HG02763 (cell line): ENCODE measurements at regions not wholly inside any gene's neighbourhood (a gene's known extent, or its start where the extent isn't known, plus 50 kb on each side); places are given as distances from the start of the nearest gene placed in this dataset.

Experiments used
- ATAC-seq: cut with Tn5 transposase; IDR thresholded peaks from one replicate; pipeline ENCODE4 v1.9.1; 2021; ENCODE audit warnings: mild to moderate bottlenecking, moderate library complexity; ENCODE audit not compliant: unreplicated experiment

DNA sequence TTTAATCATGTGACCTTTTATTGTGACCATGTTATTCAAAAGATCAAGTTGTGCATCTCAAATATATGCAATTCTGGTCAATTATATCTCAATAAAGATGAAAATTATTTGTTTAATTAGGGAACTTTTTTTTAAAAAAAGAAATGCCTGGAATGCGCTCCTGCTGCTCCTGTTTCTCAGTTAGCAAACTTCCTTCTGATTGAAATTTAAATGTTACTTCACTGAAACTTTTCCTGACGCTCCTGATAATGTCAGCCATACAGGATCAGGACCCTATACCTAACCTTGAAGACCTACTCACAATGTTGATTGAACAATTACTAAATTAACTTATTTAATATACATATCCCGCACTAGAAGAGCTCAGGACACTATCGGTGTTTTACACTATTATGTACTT lies 190.4 kb downstream of the MACC1 start:
- no peak for ATAC-seq

DNA sequence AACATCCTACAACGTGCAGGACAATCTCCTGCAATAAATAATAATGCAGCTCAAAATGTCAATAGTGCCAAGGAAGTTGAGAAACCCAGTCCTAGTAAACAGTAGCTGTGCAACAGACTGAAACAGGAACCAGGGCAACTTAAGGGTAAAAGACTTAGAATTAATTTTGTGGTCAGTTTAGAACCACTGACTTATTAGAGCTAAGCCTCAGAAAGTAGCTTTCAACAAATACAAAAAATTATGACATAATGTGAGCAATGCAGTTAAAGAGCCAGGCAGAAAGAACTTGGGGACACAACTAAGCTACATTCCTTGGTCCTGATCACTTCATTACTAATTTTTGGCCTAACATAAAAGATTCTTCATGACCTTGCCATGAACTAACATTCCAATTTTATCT lies 195.4 kb downstream of the MACC1 start:
- peak; percentile 91 for ATAC-seq

DNA sequence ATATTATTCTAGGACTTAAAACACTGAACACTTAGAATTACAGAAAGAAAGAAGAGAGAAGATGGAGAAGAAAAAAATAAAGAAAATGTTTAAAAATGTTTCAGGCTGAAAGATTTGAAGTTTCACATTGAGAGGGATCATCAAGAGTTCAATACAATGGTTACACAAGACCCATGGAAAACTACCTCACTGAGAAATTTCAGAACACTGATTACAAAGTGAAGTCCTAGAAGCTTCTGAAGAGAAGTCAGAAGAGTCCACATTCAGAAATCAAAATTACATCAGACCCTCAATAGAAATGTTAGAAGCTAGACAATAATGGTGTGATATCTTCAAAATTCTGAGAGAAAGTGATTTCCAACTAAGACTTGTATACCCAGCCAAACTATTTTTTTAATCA lies 196.1 kb downstream of the MACC1 start:
- ATAC-seq: no peak

DNA sequence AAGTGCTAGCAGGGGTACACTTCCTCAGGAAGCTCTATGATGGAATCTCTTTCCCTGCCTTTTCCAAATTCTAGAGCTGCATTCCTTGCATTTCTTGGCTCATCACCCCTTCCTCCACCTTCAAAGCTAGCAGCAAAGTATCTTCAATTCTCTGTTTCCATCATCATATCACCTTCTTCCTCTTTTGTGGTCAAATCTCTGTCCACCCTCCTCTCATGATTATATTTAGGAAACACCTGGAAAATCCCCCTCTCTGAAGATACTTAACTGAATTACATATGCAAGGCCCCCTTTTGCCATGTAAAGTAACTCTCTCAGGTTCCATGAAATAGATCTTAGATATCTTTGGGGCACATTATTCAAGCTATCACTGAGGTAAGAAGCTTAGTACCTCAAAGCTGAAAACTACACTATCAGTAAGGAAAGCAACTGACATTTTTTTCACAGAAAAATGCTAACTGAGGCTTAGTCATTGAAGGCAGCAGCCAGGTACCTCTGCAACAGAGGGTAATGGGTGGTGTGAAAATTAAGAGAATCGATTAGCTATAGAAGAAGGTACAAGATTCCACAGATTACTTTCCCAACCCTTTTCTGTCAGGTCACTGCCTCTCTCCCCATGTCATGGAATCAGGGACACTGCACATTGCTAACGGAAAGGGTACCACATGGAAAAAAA lies 197.3 kb downstream of the MACC1 start:
- ATAC-seq: peak; percentile 63

DNA sequence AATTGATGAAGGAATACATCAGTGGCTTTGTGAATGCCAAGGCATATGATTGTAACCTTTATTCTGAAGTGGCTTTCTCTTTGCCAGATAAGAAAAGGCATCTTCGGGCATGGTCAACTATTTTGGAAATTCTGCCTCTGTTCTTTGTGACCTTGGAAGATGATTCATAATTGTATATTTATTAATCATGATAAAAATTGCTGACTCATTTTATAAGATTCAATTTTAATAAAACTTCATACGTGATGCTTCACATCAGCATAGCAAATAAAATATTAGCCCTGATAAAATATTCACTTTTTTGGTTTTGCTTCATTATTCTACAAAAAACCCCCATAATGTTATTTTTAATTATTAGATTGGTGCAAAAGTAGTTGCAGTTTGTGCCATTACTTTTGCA lies 200.5 kb downstream of the MACC1 start:
- no peak for ATAC-seq

DNA sequence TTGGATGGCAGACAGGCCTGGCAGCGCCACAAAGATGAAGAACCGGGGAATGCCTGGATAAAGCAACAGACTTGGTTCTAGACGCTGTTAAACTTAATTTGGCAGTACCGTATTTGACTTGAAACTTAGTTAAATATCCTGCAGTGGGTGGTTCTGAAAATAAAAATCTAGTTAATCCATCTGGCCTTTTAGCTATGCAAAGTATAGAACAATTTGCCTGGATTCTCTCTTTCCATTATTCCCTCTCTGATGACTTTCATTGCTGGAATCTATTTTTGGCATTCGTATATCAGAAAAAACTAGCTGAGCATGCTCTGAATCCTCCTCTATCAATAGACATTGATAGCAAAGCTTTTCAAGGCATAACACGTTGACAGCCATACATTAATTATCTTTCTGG lies 203.6 kb downstream of the MACC1 start:
- no peak for ATAC-seq

DNA sequence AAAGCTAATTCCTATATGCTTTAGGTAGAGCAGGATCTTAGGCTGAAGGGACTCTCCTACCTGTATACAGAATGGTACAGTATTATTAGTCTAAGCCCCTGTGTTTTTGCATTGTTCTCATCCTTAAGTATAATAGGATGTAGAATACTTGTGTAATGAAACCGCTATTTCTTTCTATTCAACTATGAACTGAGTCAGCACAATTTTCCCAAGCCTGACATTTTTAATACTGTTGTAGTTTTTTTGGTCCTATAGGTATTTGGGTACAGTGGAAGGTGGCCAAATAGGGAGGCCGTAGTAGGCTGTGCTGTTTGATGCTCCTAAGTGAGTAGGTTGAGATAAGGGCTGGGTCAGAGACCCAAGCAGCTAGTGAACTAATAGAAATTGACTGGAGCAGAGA lies 205.1 kb downstream of the MACC1 start:
- ATAC-seq: no peak

DNA sequence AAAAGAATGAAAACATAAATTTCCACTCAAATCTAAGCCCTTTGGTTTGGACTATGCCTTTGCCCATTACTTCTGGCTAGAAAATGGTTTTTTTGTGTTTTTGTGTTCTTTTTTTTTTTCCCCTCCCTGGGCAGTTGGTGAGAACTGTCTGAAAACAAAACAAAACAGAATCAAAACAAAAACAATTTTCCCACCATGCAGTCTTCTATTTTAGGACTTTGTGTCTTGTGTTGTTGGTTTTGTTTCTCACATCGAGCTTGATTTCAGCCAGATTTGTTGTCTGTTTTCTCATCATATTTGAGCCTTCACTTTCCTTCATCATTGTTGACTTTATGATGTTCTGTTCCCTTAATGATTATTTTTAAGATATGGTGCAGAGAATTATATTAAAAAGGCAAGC lies 206.3 kb downstream of the MACC1 start:
- no peak for ATAC-seq

DNA sequence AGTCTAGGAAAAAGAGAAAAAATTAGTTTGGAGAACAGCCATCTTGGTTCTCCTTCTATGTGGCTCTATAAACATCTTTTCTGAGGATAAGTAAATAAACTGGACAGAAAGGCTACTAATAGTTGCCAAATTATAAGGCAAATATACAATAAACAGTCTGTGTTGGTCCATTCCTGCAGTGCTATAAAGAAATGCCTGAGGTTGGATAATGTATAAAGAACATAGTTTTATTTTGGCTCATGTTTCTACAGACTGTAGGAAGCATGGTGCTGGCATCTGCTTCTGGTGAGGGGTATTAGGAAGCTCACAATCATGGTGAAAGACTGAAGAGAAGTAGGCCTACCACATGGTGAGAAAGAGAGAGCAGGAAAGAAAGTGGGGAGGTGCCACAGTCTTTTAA lies 209.7 kb downstream of the MACC1 start:
- no peak for ATAC-seq

DNA sequence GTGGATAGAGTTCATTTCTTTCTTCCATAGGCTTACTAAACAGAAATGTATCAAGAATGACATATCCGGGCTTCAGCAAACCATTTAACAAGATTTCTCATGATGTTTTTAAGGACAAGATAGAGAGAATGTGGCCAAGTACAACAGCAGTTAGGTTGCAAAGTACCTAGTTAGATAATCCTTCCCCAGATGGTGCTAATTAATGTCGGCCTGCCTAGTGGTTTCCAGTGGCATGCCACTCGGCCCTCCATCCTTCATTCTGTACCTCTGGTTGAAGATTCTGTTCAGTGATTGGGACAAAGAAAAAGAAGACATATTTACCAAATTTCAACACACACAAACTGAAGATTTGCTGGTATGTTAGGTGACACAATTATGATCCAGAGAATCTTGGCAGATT lies 212.1 kb downstream of the MACC1 start:
- no peak for ATAC-seq

DNA sequence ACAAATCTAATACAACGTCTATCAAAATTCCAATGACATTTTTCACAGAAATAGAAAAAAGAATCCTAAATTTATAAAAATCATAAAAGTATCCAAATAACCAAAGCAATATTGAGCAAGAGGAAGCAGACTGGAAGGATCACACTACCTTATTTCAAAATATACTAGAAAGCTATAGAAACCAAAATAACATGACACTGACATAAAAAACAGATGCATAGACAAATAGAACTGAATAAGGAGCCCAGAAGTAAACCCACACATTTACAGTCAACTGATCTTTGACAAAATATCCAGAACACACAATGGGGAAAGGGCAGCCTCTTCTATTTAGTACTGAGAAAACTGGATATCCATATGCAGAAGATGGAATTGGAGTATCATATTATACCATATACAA lies 217.5 kb downstream of the MACC1 start:
- no peak for ATAC-seq

DNA sequence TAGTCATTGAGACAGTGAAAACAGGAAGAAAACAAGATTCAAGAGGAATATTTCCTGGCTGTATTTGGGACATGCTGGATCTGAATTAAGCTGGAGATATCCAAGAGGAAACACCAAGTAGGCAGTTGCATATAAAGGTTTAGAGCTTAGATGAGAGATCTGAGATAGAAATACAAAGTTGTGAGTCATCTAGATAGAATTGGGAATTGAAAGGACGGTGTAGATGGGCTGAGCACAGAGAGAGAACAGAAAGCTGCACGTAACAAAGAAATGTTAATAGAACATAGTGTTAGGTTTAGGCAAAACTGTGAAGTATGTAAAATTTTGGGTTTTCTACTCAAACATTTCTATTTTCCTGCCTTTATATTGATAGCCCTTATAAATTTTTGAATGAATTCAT lies 218.5 kb upstream of the TMEM196 start:
- no peak for ATAC-seq

DNA sequence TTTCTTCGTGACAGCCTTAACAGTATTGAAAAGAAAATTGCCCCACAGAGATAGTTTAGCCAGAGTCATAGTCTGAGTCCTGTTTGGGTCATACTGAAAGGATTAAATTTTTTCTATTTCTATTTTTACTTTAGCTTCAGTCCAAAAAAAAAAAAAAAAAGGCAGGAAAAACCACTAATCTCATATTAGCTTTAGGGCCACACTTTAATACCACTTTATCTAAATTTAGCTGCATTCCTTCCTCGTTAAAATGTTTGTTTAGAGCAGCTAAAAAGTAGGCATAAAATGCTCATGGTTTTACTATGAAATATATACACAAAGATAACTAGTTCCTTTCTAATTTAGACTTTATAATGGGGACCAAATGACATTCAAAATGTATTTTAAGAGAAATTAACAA lies 216.5 kb upstream of the TMEM196 start:
- no peak for ATAC-seq

DNA sequence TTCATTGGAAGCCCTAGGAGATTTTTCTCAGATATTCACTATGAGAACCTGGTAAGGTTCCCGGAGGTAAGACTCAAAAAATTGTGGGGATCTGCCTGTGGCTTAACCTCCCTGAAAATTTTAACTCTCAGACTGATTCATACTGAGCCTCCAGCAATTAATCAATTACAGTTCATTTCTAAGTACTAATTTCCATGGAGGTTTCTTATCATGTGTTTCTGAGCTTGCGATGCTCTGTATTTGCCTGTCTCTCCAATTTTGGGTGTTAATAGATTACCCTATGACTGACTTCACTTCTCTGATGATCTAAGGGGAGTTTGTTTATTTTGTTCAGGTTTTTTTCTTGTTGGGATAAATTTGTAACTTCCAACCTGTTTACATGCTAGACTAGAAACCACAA lies 215.4 kb upstream of the TMEM196 start:
- no peak for ATAC-seq

DNA sequence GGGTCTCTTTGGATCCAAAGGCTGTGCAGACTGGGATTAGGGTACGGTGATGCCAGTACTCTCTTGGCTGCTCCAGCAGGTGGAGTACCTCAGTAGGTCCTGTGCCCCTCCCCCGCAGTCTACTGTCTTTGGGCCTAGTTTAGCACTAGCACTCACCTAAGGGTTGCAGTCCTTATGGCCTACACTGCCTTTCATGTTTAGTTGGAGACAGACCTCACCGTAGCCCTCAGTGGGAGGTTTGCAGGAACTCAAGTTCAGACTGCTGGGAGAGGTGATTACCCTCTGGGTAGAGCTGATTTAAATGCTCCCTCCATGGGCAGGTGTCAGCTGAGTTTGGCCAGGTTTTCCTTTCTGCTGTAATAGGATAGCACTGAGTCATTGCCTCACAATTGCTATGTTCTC lies 210.8 kb upstream of the TMEM196 start:
- ATAC-seq: no peak

DNA sequence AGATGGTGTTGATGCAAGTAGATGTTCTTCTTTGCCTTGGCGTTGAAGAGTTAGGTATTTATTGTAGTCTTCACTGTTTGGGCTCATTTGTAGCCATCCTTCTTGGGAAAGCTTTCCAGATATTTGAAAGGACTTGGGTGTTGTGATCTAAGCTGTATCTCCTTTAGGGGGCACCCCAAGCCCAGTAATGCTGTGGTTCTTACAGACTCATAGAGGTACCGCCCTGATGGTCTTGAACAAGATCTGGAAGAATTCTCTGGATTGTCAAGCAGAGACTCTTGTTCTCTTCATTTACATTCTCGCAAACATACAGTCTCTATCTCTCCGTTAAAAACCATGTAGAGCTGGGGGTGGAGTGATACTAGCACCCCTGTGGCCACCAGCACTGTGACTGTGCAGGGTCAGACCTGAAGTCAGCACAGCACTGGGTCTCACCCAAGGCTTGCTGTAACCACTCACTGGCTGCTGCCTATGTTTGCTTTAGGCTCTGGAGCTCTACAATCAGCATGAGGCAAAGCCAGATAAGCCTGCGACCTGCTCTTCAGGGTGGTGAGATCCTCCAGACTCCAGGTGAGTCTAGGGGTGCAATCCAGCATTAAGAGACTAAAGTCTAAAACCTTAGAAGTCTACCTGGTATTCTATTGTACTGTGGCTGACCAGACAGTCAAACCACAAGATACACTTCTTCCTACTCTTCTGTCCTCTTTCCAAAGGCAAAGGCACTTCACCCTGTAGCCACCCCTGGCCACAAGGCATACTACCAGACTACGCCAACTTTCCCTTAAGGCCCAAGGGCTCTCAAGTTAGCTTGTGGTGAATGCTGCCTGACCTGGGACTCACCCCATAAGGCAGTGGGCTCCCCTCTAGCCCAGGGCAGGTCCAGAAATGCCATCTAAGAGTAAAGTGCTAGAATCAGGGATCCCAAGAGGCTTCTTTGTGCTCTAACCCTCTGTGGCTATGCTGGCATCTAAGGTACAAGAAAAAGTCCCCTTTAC lies 209.7 kb upstream of the TMEM196 start:
- peak; percentile 58 for ATAC-seq

DNA sequence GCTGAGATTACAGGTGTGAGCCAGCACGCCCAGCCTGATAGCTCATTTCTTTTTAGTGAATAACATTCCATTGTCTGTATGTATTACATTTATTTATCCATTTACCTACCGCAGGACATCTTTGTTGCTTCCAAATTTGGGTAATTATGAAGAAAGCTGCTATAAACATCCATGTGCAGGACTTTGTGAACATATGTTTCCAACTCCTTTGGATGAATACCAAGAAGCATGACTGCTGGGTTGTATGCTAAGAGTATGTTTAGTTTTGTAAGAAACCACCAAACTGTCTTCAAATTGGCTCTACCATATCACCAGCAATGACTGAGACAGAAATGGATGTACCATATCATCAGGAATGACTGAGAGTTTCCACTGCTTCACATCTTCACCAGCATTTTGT lies 200.2 kb upstream of the TMEM196 start:
- ATAC-seq: no peak

DNA sequence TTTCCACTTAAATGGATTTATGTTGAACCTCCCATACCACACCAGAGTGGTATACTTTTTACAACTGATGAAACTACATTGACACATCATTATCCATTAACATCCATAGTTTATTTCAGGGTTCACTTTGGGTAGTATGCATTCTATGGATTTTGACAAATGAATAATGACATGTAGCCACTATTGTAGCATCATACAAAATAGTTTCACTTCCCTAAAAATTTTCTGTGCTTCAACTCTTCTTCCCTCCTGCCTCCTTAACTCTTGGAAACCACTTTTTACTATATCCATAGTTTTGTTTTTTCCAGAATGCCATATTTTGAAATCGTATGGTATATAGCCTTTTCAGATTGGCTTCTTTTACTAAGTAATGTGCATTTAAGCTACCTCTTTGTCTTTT lies 199.5 kb upstream of the TMEM196 start:
- ATAC-seq: no peak

DNA sequence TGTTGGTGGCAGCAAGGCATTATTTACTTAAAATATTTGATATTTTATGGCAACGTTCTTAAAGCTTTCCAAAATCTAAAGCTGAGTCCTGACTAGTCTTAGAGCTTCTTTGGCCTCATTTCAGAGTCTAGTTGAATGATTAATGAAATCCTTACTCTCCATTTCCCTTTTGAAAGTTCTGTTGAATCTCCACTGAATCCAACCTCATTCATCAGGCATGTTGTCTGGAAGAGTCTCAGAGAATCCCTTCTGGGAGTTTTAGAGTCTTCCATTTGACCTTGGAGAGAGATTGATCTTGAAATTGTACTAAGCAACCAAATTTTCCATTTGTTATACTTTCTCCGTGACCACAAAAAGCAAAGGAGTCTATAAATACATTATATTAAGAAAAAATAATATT lies 198.5 kb upstream of the TMEM196 start:
- ATAC-seq: no peak

DNA sequence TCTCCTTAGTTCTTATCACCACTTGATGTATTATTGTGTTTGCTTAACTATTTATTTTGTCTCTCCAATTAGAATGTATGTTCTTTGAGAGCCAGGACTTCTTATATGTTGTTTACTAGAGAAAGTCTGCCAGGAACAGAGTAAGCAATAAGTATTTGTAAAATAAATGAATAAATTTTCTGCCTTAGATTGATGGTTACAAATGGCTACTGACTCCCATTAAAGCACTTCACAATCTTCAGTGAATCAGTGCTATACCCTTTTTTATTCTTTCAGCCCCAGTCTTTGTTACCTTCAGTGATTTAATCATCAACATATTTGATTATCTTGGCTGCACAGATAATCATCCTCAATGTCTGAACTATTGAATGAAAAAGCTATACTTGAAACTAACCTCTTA lies 197.1 kb upstream of the TMEM196 start:
- ATAC-seq: no peak

DNA sequence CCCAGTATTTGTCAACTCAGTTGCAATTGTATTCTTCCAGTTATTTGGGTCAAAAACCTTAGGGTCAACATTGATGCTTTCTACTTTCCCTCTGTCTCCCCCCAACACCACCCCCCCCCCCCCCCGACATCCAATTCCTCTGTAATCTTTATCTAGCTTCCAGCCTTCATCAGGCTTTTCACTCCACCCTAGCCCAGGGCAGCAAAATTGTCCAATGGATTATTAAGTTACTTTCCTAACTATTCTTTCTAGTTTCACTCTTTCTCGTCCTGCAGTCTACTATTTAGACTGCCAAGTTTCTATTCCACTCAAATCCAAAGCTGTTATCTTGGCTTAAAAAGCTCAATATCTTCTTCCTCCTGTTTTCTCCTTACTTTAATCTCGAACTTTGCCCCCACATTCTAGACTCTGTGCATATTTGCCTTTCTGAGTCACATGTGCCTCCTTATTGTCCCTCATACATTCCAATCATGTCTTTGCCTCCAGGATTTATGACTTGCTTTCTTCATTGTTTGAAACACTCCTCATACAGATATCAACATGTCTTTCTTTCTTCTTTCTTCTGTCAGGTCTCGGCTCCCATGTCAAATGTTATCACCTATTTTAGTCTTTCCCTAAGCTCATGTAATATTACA lies 196.6 kb upstream of the TMEM196 start:
- ATAC-seq: no peak

DNA sequence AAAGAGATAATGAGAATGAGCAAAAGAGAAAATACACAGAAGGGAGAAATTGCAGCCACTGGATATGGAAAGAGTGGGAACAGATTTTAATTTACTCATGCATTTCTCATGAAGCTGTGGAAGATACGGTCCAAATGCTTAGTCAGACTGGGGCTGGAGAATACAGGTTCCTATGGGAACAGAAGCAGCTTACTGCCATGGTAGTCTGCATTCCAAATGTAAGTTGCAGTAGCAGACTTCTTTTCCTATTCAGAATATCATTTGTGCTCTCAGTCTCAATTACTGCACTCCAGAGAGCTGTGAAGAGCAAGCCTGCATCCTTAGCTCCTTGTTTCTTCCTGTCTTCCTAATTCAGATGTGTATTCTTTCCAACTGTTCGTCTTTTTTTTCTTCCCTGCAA lies 190.8 kb upstream of the TMEM196 start:
- ATAC-seq: no peak
